GM18520 (cell line): ENCODE measurements at regions not wholly inside any gene's neighbourhood (a gene's known extent, or its start where the extent isn't known, plus 50 kb on each side); places are given as distances from the start of the nearest gene placed in this dataset.
"Not testable (repeated sequence)": the region's sequence is repeated elsewhere in the genome, so short reads cannot be mapped to it uniquely, and the experiment has no call there.

Experiments used
- ATAC-seq: cut with Tn5 transposase; IDR thresholded peaks from one replicate; pipeline ENCODE4 v1.9.1; 2021; ENCODE audit not compliant: unreplicated experiment

DNA sequence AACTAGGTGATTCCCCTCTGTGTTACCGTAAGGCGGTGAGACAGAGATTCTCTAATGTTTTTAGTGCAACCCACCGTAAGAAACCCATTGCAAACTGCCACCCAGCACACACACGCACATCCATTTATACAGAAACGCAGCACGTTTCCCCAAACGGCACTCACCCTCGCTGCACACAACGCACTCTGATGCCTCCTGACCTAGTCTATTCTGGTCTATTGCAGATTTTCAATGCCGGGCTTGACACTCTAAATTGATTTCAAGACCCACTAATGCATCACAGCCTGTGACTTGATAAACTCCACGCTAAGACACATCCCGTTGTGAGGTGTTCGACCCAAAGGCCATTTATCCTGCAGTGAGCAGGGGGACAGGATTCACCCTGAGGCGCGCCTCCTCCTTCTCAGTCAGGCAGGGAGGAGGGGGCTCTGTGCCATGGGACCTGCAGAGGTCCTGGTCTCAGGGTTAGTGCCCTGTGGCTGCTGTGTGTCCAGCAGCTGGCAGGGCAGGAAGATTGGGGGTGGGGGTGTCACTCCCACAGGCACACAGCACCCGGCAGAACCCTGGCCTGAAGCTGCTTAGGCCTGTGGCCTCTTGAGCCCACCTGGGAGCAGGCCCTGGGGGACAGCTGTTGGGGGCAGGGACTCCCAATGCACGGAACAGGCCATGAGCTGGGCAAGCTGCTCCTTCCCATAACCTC, 335.6 kb downstream of the PREX1 start:
- ATAC-seq = no peak

- no peak for ATAC-seq
These were observed 336.6 kb downstream of the PREX1 start for GRCh38 chr20:48490961-48491831.

DNA sequence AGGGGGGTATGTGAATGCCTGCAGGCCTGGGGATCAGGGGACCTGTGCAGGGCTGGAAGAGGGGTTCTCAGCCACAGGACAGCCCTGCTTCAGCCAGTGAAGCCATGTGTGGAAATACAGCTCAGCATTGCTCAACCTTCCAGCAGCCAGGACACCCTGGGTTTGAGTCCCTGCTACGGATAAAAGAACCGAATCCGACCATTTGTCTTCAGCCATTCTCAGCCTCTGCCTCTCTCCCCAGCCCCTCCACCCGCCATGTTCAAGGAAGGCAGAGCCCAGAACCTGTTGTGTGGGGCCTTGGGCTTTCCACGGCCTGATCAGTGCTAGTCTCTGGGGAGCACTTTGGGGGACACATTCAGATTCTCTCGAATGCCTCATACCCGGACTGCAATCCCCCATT, 337.5 kb downstream of the PREX1 start:
- not testable (repeated sequence) for ATAC-seq

DNA sequence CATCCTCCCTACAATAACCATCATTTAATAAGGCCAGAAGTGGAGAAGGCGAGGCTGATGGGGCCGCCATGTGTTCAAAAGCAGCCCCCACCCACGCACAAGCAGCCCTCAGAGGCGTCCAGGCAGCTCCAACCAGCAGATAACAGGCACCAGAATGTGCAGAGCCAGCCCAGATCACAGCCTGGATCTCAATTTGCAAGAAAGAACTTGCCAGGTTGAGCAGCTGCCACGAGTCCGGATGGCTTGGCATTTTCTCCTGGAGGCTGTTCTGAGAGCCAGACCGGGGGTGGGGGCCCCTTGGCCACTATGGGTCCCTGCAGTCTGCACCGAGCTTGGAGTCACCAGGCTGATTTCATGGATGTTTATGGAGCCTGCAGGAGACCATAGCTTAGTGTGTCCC, 338.1 kb downstream of the PREX1 start:
- ATAC-seq = no peak

DNA sequence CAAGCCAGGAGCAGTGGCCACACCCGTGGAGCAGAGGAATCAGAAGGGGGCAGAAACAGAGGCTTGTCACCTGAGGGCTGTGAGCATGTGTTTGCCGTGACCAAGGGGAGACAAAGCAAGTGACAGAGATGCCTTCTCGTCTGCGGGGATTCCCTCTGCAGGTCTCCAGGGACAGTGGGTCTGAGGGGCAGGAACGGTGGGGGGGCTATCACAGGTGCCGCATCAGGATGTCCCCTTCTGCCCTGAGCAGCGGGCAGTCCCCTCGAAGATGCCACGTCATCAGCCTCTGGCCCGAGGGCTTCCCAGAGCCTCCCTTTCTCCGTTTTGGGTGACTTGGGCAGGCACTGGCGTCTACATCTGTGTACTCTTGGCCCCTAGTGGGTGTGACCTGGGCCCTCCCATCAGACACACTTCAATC, 338.7 kb downstream of the PREX1 start:
- ATAC-seq = no peak

GRCh38 chr20:48488334-48489034, 339.3 kb downstream of the PREX1 start:
- ATAC-seq = not testable (repeated sequence)

DNA sequence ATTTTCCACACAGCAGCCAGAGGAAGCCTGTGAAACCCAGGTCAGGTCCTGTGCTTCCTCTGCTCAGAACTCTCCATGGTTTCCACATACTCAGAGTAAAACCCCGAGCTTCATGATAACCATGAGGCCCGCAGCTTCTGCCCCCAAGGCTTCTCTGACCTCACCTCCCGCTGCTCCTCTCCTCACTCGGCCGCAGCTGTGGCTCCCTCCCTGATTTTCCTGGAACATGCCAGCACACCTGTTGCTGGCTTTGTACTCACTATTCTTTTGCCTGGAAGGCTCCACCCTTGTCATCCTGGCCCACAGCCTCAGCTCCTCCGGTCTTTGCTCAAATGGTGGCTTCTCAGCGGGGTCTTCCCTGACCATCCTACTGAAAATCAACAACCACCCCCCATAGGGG, 341.7 kb downstream of the PREX1 start:
- ATAC-seq = no peak

- ATAC-seq = not testable (repeated sequence)
These were observed 342.6 kb downstream of the PREX1 start for GRCh38 chr20:48485153-48485552.

GRCh38 chr20:48483334-48484066, 344.3 kb downstream of the PREX1 start:
- ATAC-seq = no peak

DNA sequence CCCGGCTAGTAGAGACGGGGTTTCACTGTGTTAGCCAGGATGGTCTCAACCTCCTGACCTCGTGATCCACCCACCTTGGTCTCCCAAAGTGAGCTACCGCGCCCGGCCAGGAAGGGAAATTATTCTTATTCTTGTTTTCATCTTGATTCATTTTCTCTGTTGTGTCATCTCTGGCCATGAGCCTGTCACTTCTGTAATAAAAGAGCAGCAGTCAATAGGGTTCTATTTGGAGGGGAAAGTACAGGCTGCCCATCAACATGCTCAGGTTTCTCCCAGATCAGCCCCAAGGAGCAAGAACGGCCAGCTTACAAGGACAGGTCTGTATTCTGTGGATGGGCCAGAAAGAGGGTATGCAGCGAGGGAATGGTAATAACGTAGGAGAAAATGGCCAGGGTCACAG, 345.0 kb downstream of the PREX1 start:
- ATAC-seq = no peak

- no peak for ATAC-seq
These were observed 347.5 kb downstream of the PREX1 start for GRCh38 chr20:48480216-48480772.

- no peak for ATAC-seq
These were observed 348.8 kb downstream of the PREX1 start for GRCh38 chr20:48478806-48479585.

GRCh38 chr20:48478370-48478769, 349.4 kb downstream of the PREX1 start:
- no peak for ATAC-seq

GRCh38 chr20:48476854-48477253, 350.9 kb downstream of the PREX1 start:
- no peak for ATAC-seq

- ATAC-seq = no peak
These were observed 353.8 kb downstream of the PREX1 start for GRCh38 chr20:48474022-48474421.

DNA sequence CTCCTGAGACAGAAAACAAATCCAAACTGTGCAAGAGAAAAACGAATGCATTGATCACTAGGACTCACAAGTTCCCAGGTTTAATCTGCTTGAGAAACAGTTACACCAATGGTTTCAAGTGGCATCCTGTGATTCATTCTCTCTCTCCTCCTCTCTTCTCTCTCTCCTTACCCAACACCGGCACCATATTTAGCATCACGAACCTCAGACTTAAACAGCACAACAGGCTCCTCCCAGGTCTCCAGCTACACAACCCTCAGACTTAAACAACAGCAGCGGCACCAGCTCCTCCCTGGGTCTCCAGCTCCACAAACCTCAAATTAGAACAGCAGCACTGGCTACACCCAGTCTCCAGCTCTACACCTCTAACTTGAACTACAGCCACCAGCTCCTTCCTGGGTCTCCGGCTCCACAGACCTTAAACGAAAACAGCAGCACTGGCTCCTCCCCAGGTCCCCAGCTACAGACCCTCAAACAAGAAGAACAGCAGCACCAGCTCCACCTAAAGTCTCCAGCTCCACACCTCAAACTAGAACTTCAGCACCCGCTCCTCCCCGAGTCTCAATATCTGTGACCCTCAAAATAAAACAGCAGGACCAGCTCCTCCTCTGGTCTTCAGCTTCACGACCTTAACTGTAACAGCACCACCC, 355.9 kb downstream of the PREX1 start:
- ATAC-seq = no peak

GRCh38 chr20:48471176-48471575, 356.6 kb downstream of the PREX1 start:
- ATAC-seq = no peak

DNA sequence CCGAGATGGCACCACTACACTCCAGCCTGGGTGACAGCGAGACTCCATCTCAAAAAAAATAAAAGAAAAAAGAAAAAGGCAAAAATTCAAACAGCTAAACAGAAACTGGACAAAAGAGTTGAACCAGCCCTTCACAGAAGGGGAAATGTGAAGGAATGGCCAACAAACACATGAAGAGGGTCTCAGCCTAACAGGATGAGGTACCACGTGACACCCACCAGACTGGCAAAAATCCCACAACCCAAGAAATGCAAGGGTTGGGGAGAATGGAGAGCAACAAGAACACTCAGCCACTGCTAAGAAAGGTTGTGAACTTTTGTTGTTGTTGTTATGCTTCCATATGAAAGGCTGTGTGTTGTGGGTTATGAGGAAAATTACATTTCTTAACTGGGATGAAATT, 357.7 kb downstream of the PREX1 start:
- ATAC-seq = no peak

GRCh38 chr20:48469026-48469425, 358.8 kb downstream of the PREX1 start:
- ATAC-seq = no peak
